ENCODE measurements at regions not wholly inside any gene's neighbourhood (a gene's known extent, or its start where the extent isn't known, plus 50 kb on each side); places are given as distances from the start of the nearest gene placed in this dataset.
"Not testable (repeated sequence)": the region's sequence is repeated elsewhere in the genome, so short reads cannot be mapped to it uniquely, and the experiment has no call there.

DNA sequence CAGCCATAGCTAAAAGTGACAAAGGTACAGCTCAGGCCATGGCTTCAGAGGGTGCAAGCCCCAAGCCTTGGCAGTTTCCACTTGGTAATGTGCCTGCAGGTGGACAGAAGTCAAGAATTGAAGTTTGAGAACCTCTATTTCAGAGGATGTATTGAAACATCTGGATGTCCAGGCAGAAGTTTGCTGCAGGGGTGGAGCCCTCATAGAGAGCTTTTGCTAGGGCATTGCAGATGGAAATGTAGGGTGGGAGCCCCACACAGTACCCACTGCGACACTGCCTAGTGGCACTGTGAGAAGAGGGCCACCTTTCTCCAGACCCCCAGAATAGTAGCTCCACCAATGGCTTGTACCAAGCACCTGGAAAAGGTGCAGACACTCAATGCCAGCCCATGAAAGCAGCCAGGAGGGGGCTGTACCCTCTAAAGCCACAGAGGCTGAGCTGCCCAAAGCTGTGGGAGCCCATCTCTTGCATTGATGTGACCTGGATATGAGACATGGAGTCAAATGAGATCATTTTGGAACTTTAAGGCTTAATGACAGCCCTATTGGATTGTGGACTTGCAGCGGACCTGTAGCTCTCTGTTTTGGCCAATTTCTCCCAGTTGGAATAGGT lies 1299.4 kb upstream of the MAP3K7 start:
- H3K9me3 ChIP-seq (ENCODE audit: low read depth) = no peaks in the 10 kb centered on the region
- no peaks in the 10 kb centered on the region for H3K79me2 ChIP-seq
- no peak overlapping the region for H3K27ac ChIP-seq
- no peaks in the 10 kb centered on the region for H3K27me3 ChIP-seq
- no peak for DNase-seq (ENCODE audit: low spot score)
- H3K36me3 ChIP-seq (replicated peaks; ENCODE audit: insufficient read depth, low read depth) = no peaks in the 10 kb centered on the region
- no peak overlapping the region for H3K4me3 ChIP-seq
- no peaks in the 10 kb centered on the region for H3K9me2 ChIP-seq (replicated peaks; ENCODE audit: insufficient read depth)
- TF ChIP-seq, protein P1, sequence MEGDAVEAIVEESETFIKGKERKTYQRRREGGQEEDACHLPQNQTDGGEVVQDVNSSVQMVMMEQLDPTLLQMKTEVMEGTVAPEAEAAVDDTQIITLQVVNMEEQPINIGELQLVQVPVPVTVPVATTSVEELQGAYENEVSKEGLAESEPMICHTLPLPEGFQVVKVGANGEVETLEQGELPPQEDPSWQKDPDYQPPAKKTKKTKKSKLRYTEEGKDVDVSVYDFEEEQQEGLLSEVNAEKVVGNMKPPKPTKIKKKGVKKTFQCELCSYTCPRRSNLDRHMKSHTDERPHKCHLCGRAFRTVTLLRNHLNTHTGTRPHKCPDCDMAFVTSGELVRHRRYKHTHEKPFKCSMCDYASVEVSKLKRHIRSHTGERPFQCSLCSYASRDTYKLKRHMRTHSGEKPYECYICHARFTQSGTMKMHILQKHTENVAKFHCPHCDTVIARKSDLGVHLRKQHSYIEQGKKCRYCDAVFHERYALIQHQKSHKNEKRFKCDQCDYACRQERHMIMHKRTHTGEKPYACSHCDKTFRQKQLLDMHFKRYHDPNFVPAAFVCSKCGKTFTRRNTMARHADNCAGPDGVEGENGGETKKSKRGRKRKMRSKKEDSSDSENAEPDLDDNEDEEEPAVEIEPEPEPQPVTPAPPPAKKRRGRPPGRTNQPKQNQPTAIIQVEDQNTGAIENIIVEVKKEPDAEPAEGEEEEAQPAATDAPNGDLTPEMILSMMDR (IDR thresholded peaks at IDR 0.05; ENCODE audit: poor library complexity) = no peak
- no peak for TF ChIP-seq EZH2 (IDR thresholded peaks at IDR 0.05; ENCODE audit: borderline replicate concordance)
- TF ChIP-seq EZH2phosphoT487 (IDR thresholded peaks at IDR 0.05; ENCODE audit: low read depth, severe bottlenecking, unreplicated experiment) = no peak
- WGBS (ENCODE audit: low lambda C conversion rate, missing lambda C conversion rate) = 89% methylated on average over 2 of the region's 2 CpGs
- no peak overlapping the region for H2AFZ ChIP-seq
- H3K4me1 ChIP-seq (ENCODE audit: insufficient read depth) = no peaks in the 10 kb centered on the region
- H4K20me1 ChIP-seq (ENCODE audit: insufficient read depth, poor library complexity, severe bottlenecking) = no peaks in the 10 kb centered on the region
- H3K4me2 ChIP-seq = no peak overlapping the region

DNA sequence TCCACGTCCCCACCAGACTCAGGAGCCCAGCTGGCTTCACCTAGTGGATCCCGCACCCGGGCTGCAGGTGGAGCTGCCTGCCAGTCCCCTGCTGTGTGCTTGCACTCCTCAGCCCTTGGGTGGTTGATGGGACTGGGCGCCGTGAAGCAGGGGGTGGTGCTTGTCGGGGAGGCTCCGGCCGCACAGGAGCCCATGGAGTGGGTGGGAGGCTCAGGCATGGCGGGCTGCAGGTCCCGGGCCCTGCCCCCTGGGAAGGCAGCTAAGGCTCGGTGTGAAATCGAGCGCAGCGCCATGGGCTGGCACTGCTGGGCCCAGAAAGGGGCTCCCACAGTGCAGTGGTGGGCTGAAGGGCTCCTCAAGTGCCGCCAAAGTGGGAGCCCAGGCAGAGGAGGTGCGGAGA lies 1294.9 kb upstream of the MAP3K7 start:
- H2AFZ ChIP-seq; H4K20me1 ChIP-seq (ENCODE audit: insufficient read depth, poor library complexity, severe bottlenecking); H3K4me1 ChIP-seq (ENCODE audit: insufficient read depth); H3K4me2 ChIP-seq; H3K27ac ChIP-seq; H3K9me3 ChIP-seq (ENCODE audit: low read depth); H3K27me3 ChIP-seq; H3K9me2 ChIP-seq (replicated peaks; ENCODE audit: insufficient read depth); H3K79me2 ChIP-seq; DNase-seq (ENCODE audit: low spot score); H3K4me3 ChIP-seq; H3K36me3 ChIP-seq (replicated peaks; ENCODE audit: insufficient read depth, low read depth): not testable (repeated sequence)
- WGBS (ENCODE audit: low lambda C conversion rate, missing lambda C conversion rate) = 94% methylated on average over 16 of the region's 16 CpGs

DNA sequence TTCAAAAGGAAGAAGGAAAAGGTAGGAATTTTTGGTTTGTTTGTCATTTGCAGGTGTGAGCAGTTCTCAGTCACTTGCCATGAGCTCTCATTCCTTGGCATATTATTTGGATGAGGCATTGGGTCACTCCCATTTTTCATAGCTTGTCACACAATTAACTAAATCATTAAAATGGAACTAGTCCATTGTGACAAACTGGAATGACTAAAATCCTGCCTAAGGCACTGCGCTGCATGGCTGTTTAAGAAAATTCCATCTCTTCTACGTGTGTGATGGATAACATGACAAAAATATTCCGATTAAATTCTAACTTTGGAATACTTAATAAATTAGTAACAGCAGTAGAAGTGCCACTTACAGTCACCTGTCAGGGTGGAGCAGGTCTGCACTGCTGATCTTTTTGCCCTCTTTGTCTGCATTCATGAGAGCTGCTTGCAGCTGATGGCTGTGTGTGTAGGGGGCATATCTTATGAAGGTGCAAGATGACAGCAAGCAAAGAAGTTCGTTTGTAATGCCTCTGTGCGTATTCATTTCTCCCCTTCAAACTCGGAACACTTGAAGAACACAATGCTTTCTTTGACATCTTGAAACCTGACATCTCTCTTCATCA lies 1292.6 kb upstream of the MAP3K7 start:
- Histone ChIP-seq H3K4me2 (no peak overlapping the region), H3K79me2 (no peaks in the 10 kb centered on the region), H3K9me2 (replicated peaks; ENCODE audit: insufficient read depth) (no peaks in the 10 kb centered on the region), H2AFZ (no peak overlapping the region), H3K4me1 (ENCODE audit: insufficient read depth) (no peaks in the 10 kb centered on the region), H3K9me3 (ENCODE audit: low read depth) (no peaks in the 10 kb centered on the region), H3K27me3 (no peaks in the 10 kb centered on the region), H3K4me3 (no peak overlapping the region), H3K27ac (no peak overlapping the region), H4K20me1 (ENCODE audit: insufficient read depth, poor library complexity, severe bottlenecking) (no peaks in the 10 kb centered on the region), H3K36me3 (replicated peaks; ENCODE audit: insufficient read depth, low read depth) (no peaks in the 10 kb centered on the region)
- WGBS (ENCODE audit: low lambda C conversion rate, missing lambda C conversion rate) = 81% methylated on average over 6 of the region's 6 CpGs
- TF ChIP-seq EZH2phosphoT487 (IDR thresholded peaks at IDR 0.05; ENCODE audit: low read depth, severe bottlenecking, unreplicated experiment) = no peak
- TF ChIP-seq, protein P1 (IDR thresholded peaks at IDR 0.05; ENCODE audit: poor library complexity) = no peak
- TF ChIP-seq EZH2 (IDR thresholded peaks at IDR 0.05; ENCODE audit: borderline replicate concordance) = no peak
- no peak for DNase-seq (ENCODE audit: low spot score)

DNA sequence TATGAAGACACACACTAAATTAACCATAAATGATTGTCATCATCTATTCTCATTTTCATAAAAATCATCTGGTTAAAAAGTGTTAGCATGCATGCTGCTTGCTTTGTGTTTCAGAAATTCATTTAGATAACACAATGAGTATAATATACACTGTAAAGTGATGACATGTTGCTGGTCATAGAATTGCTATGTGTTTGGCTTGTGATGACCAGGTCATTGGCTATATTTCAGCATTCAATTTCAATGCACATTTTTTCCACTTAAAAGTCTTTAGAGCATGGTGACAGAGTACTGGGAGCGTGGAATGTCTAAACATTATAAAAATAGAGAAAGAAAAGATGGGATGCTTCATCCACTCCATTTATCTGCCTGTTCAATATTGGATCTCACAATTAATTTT lies 1291.1 kb upstream of the MAP3K7 start:
- no peak overlapping the region for H3K4me3 ChIP-seq
- no peak overlapping the region for H2AFZ ChIP-seq
- H4K20me1 ChIP-seq (ENCODE audit: insufficient read depth, poor library complexity, severe bottlenecking) = no peaks in the 10 kb centered on the region
- no peak overlapping the region for H3K4me2 ChIP-seq
- 81% methylated on average over 1 of the region's 1 CpG for WGBS (ENCODE audit: low lambda C conversion rate, missing lambda C conversion rate)
- H3K27ac ChIP-seq = no peak overlapping the region
- H3K36me3 ChIP-seq (replicated peaks; ENCODE audit: insufficient read depth, low read depth) = no peaks in the 10 kb centered on the region
- no peak for TF ChIP-seq EZH2 (IDR thresholded peaks at IDR 0.05; ENCODE audit: borderline replicate concordance)
- no peaks in the 10 kb centered on the region for H3K9me2 ChIP-seq (replicated peaks; ENCODE audit: insufficient read depth)
- no peaks in the 10 kb centered on the region for H3K9me3 ChIP-seq (ENCODE audit: low read depth)
- no peaks in the 10 kb centered on the region for H3K4me1 ChIP-seq (ENCODE audit: insufficient read depth)
- DNase-seq (ENCODE audit: low spot score) = no peak
- H3K79me2 ChIP-seq = no peaks in the 10 kb centered on the region
- no peaks in the 10 kb centered on the region for H3K27me3 ChIP-seq

Data from hepatocyte (in vitro differentiated cells).